Neural cell (in vitro differentiated cells): ENCODE measurements at regions not wholly inside any gene's neighbourhood (a gene's known extent, or its start where the extent isn't known, plus 50 kb on each side); places are given as distances from the start of the nearest gene placed in this dataset.

Source experiments
- CTCF ChIP-seq: fragments of 450-650 bp; IDR thresholded peaks from 2 replicates; pipeline ENCODE4 v1.5.1; 2014; ENCODE audit warnings: antibody characterized with exemption, mild to moderate bottlenecking, moderate library complexity; ENCODE audit not compliant: poor library complexity, severe bottlenecking
- EP300 ChIP-seq: fragments of 450-650 bp; conservative IDR thresholded peaks from 2 replicates; pipeline ENCODE4 v1.6.1; 2014; ENCODE audit warnings: antibody characterized with exemption, mild to moderate bottlenecking, moderate library complexity; ENCODE audit not compliant: poor library complexity, severe bottlenecking
- EZH2 ChIP-seq: fragments of 200-600, 300-800 bp; shearing (Covaris generic), sonication (generic); IDR thresholded peaks from 2 replicates; pipeline ENCODE4 v1.6.1; 2014; ENCODE audit warnings: antibody characterized with exemption, low read length, borderline replicate concordance, mild to moderate bottlenecking; ENCODE audit not compliant: insufficient read depth, poor library complexity, severe bottlenecking
- POLR2AphosphoS5 ChIP-seq: IDR thresholded peaks from 2 replicates; pipeline ENCODE4 v1.6.1; 2012
- TAF1 ChIP-seq: IDR thresholded peaks from 2 replicates; pipeline ENCODE4 v1.6.1; 2012; ENCODE audit warnings: low read depth

GRCh38 chr3:31106204-31106603 is 211.7 kb upstream of the GADL1 start:
- TF ChIP-seq EP300 (no peak), EZH2 (no peak), CTCF (no peak), POLR2AphosphoS5 (no peak), TAF1 (no peak)
